Coronary artery (tissue), 2 donors: ENCODE measurements at regions not wholly inside any gene's neighbourhood (a gene's known extent, or its start where the extent isn't known, plus 50 kb on each side); places are given as distances from the start of the nearest gene placed in this dataset.

Experiments
- DNase-seq: peaks from one replicate; pipeline ENCODE4 v3.0.0-alpha.2; 2017; ENCODE audit warnings: low spot score
- H3K27ac ChIP-seq, 2 donors: fragments of 200-600 bp; sonication (generic); one replicate each; pipeline ENCODE4 v1.5.1; 2016 to 2019
- H3K4me3 ChIP-seq: fragments of 200-600 bp; sonication (generic); 2 replicates; pipeline ENCODE4 v1.5.1; 2016; ENCODE audit warnings: mild to moderate bottlenecking, moderate library complexity
- CTCF ChIP-seq: fragments of 200-600 bp; sonication (generic); IDR thresholded peaks from one replicate; pipeline ENCODE4 v1.5.1; 2019; ENCODE audit warnings: antibody characterized with exemption

- DNase-seq, result no peak
- Histone ChIP-seq H3K4me3 (no peak overlapping the region), H3K27ac (no peak overlapping the region)
- TF ChIP-seq CTCF, result no peak
Measured at GRCh38 chr2:188645986-188646385, 328.2 kb upstream of the COL3A1 start.

- H3K4me3 ChIP-seq, result no peak overlapping the region
- H3K27ac ChIP-seq, result no peak overlapping the region
- TF ChIP-seq CTCF, result no peak
- no peak for DNase-seq
Measured at GRCh38 chr2:188647430-188648070, 326.6 kb upstream of the COL3A1 start.

- DNase-seq, result no peak
- no peak overlapping the region for H3K27ac ChIP-seq
- TF ChIP-seq CTCF, result no peak
- no peak overlapping the region for H3K4me3 ChIP-seq
Measured at GRCh38 chr2:188659656-188660406, 314.3 kb upstream of the COL3A1 start.

- no peak overlapping the region for H3K27ac ChIP-seq
- H3K4me3 ChIP-seq, result no peak overlapping the region
- no peak for TF ChIP-seq CTCF
- no peak for DNase-seq
Measured at GRCh38 chr2:188663301-188663700, 310.9 kb upstream of the COL3A1 start.

- H3K27ac ChIP-seq, result no peak overlapping the region
- no peak for DNase-seq
- no peak for TF ChIP-seq CTCF
- no peak overlapping the region for H3K4me3 ChIP-seq
Measured at GRCh38 chr2:188664416-188664815, 309.8 kb upstream of the COL3A1 start.

GRCh38 chr2:188664951-188665595 lies 309.1 kb upstream of the COL3A1 start:
- no peak overlapping the region for H3K27ac ChIP-seq
- no peak overlapping the region for H3K4me3 ChIP-seq
- no peak for TF ChIP-seq CTCF
- no peak for DNase-seq
